B cell (primary cell): ENCODE measurements at regions not wholly inside any gene's neighbourhood (a gene's known extent, or its start where the extent isn't known, plus 50 kb on each side); places are given as distances from the start of the nearest gene placed in this dataset.

Experiments
- ATAC-seq: fragments of 200-7000 bp; cut with Tn5 transposase; one replicate; pipeline ENCODE4 v1.10.0; 2021; ENCODE audit warnings: low read depth, mild to moderate bottlenecking, moderate number of reproducible peaks, moderate library complexity
- CTCF ChIA-PET: fragments of 350-600 bp; sonication (Branson Sonifier 250); formaldehyde crosslinking; loops from one replicate; lab custom pipeline; 2021; ENCODE audit warnings: antibody characterized with exemption, inconsistent platforms; lab: Charles Lee
- POLR2A ChIA-PET: fragments of 350-600 bp; sonication (Branson Sonifier 250); formaldehyde crosslinking; loops from one replicate; lab custom pipeline; 2021; ENCODE audit warnings: antibody characterized with exemption; lab: Charles Lee
- DNase-seq: peaks from one replicate; pipeline ENCODE4 v3.0.0; 2013
- H2AFZ ChIP-seq: 2 replicates; pipeline ENCODE4 v1.6.1; 2012; ENCODE audit warnings: mild to moderate bottlenecking, low read depth, low read length; ENCODE audit not compliant: insufficient read depth, poor library complexity, severe bottlenecking
- H3K27ac ChIP-seq, 2 donors: 1 replicate in 1 of 2; 2 replicates in 1 of 2; pipeline ENCODE4 v1.5.1; 2012 to 2013; ENCODE audit warnings: low read length in 2 of 2, mild to moderate bottlenecking in 2 of 2, moderate library complexity in 1 of 2
- H3K27me3 ChIP-seq, 4 experiments: fragments of 200-600 bp in 1 of 4; sonication (generic) in 1 of 4; replicated peaks in 1 of 4; 1 replicate in 2 of 4; 2 replicates in 2 of 4; pipeline versions ENCODE4 v1.6.1 to v1.7.0; 2013 to 2016; ENCODE audit warnings: low read length in 3 of 4, mild to moderate bottlenecking in 2 of 4, mixed read lengths in 1 of 4, moderate library complexity in 1 of 4; ENCODE audit not compliant: insufficient read depth in 4 of 4, control insufficient read depth in 3 of 4; ENCODE audit errors: control extremely low read depth in 1 of 4
- H3K36me3 ChIP-seq, 2 experiments: replicated peaks in 1 of 2; 1 replicate in 1 of 2; 2 replicates in 1 of 2; pipeline versions ENCODE4 v1.6.1 to v1.7.1; 2013; ENCODE audit warnings: low read length in 1 of 2; ENCODE audit not compliant: insufficient read depth in 2 of 2, control insufficient read depth in 1 of 2; ENCODE audit errors: control extremely low read depth in 1 of 2, extremely low read depth in 1 of 2
- H3K4me1 ChIP-seq, 2 donors: fragments of 200-600 bp in 1 of 2; sonication (generic) in 1 of 2; 1 replicate in 1 of 2; 2 replicates in 1 of 2; pipeline versions ENCODE4 v1.5.1 to v1.6.1; 2013 to 2017; ENCODE audit warnings: low read length in 2 of 2; ENCODE audit not compliant: control insufficient read depth in 2 of 2, insufficient read depth in 2 of 2
- H3K4me2 ChIP-seq: replicated peaks from 2 replicates; pipeline ENCODE3; 2012; ENCODE audit warnings: mild to moderate bottlenecking, low read depth, low read length; ENCODE audit not compliant: poor library complexity, severe bottlenecking
- H3K4me3 ChIP-seq, 5 experiments: fragments of 200-600 bp in 1 of 5; sonication (generic) in 1 of 5; 1 replicate in 3 of 5; 2 replicates in 2 of 5; pipeline versions ENCODE4 v1.5.1 to v1.7.0; 2011 to 2016; ENCODE audit warnings: low read length in 4 of 5, mild to moderate bottlenecking in 4 of 5, low read depth in 2 of 5, control low read depth in 1 of 5, moderate library complexity in 1 of 5; ENCODE audit not compliant: insufficient read depth in 1 of 5; ENCODE audit errors: control extremely low read depth in 1 of 5, extremely low read depth in 1 of 5
- H3K79me2 ChIP-seq: fragments of 200-600 bp; sonication (generic); one replicate; pipeline ENCODE4 v1.6.0; 2016; ENCODE audit warnings: low read length; ENCODE audit not compliant: control insufficient read depth, insufficient read depth
- H3K9ac ChIP-seq: fragments of 200-600 bp; sonication (generic); 2 replicates; pipeline ENCODE4 v1.6.1; 2017; ENCODE audit warnings: mild to moderate bottlenecking, low read length, moderate library complexity
- H3K9me3 ChIP-seq, 3 donors: one replicate each; pipeline versions ENCODE4 v1.6.1 to v1.7.1; 2013; ENCODE audit warnings: low read length in 2 of 3; ENCODE audit not compliant: control insufficient read depth in 2 of 3, insufficient read depth in 1 of 3; ENCODE audit errors: control extremely low read depth in 1 of 3
- H4K20me1 ChIP-seq: 2 replicates; pipeline ENCODE4 v1.6.0; 2012; ENCODE audit warnings: mild to moderate bottlenecking, low read length; ENCODE audit not compliant: insufficient read depth, control insufficient read depth, poor library complexity, severe bottlenecking
- H3K27ac Mint-ChIP-seq: one replicate; pipeline ENCODE4 v1.8.0; 2021; ENCODE audit warnings: mixed read lengths
- H3K27me3 Mint-ChIP-seq: one replicate; pipeline ENCODE4 v1.8.0; 2021; ENCODE audit warnings: mixed read lengths
- H3K4me1 Mint-ChIP-seq: one replicate; pipeline ENCODE4 v1.8.0; 2021; ENCODE audit warnings: mixed read lengths
- H3K4me3 Mint-ChIP-seq: one replicate; pipeline ENCODE4 v1.8.0; 2021; ENCODE audit warnings: mixed read lengths
- H3K9me3 Mint-ChIP-seq: one replicate; pipeline ENCODE4 v1.8.0; 2022; ENCODE audit warnings: mixed read lengths; ENCODE audit not compliant: insufficient read depth
- CTCF ChIP-seq: fragments of 200-600 bp; IDR thresholded peaks from one replicate; pipeline ENCODE4 v1.8.0; 2022; ENCODE audit warnings: antibody characterized with exemption, mild to moderate bottlenecking
- EZH2 ChIP-seq: IDR thresholded peaks from 2 replicates; pipeline ENCODE4 v1.6.1; 2012; ENCODE audit warnings: borderline replicate concordance, low read depth, mild to moderate bottlenecking, moderate library complexity, low read length; ENCODE audit not compliant: insufficient read depth, poor library complexity, severe bottlenecking
- whole genome bisulfite sequencing: methylation state at CpG from one replicate; pipeline ENCODE4 v1.1.5; 2013; ENCODE audit warnings: missing lambda C conversion rate; ENCODE audit not compliant: insufficient coverage; 5-methylcytosine and 5-hydroxymethylcytosine counted together
- intact Hi-C: fragments of 100-400 bp; cut with micrococcal nuclease; formaldehyde crosslinking; loops from one replicate; pipeline ENCODE4 v1.10.0; 2022

GRCh38 chr2:173441222-173441621 is 86.5 kb downstream of the CDCA7 start:
- no peak for ATAC-seq

GRCh38 chr2:173442542-173442941 is 87.9 kb downstream of the CDCA7 start:
- ATAC-seq (no peak), DNase-seq (no peak)
- CTCF ChIA-PET = no interaction called here
- 60% methylated on average over 2 of the region's 2 CpGs for WGBS
- no peaks in the 10 kb centered on the region for H4K20me1 ChIP-seq
- H3K9me3 ChIP-seq = no peaks in the 10 kb centered on the region
- no peak overlapping the region for H3K4me3 ChIP-seq
- POLR2A ChIA-PET = no interaction called here
- no peaks in the 10 kb centered on the region for H3K79me2 ChIP-seq
- H3K4me2 ChIP-seq = no peak overlapping the region
- Mint-ChIP-seq H3K27me3 (peaks cover 28% of the 10 kb centered on the region), H3K27ac (no peak overlapping the region), H3K9me3 (no peaks in the 10 kb centered on the region), H3K4me3 (no peak overlapping the region), H3K4me1 (no peaks in the 10 kb centered on the region)
- TF ChIP-seq EZH2 = no peak
- no peak for TF ChIP-seq CTCF
- no peaks in the 10 kb centered on the region for H3K4me1 ChIP-seq
- H3K27me3 ChIP-seq = peaks cover 0 to 3% (median 0%) of the 10 kb centered on the region in 4 experiments
- no peaks in the 10 kb centered on the region for H3K36me3 ChIP-seq
- no peak overlapping the region for H3K27ac ChIP-seq
- no peak overlapping the region for H3K9ac ChIP-seq
- no peak overlapping the region for H2AFZ ChIP-seq
- intact Hi-C loops = no loop called here

More at GRCh38 chr2:173441222-173441621, 86.5 kb downstream of the CDCA7 start:
- H3K9ac ChIP-seq = no peak overlapping the region
- H3K9me3 Mint-ChIP-seq = no peaks in the 10 kb centered on the region
- H3K4me1 ChIP-seq = no peaks in the 10 kb centered on the region
- H4K20me1 ChIP-seq = no peaks in the 10 kb centered on the region
- H3K4me2 ChIP-seq = no peak overlapping the region
- no peaks in the 10 kb centered on the region for H3K79me2 ChIP-seq
- H3K27ac ChIP-seq = no peak overlapping the region
- H3K36me3 ChIP-seq = no peaks in the 10 kb centered on the region
- ChIA-PET POLR2A (no interaction called here), CTCF (no interaction called here)
- H3K27me3 Mint-ChIP-seq = peaks cover 33% of the 10 kb centered on the region
- no peak overlapping the region for H2AFZ ChIP-seq
- H3K9me3 ChIP-seq = no peaks in the 10 kb centered on the region
- DNase-seq = no peak
- TF ChIP-seq EZH2 (no peak), CTCF (no peak)
- no peaks in the 10 kb centered on the region for H3K4me1 Mint-ChIP-seq
- no peak overlapping the region for H3K4me3 ChIP-seq
- no peak overlapping the region for H3K27ac Mint-ChIP-seq
- H3K4me3 Mint-ChIP-seq = no peak overlapping the region
- peaks cover 0 to 3% (median 0%) of the 10 kb centered on the region in 4 experiments for H3K27me3 ChIP-seq
- intact Hi-C loops = no loop called here
